ENCODE measurements at regions not wholly inside any gene's neighbourhood (a gene's known extent, or its start where the extent isn't known, plus 50 kb on each side); places are given as distances from the start of the nearest gene placed in this dataset.

- DNase-seq (ENCODE audit: low read depth): no peak
These were observed 65.0 kb upstream of the MEIS2 start for GRCh38 chr15:37165395-37165794.

DNA sequence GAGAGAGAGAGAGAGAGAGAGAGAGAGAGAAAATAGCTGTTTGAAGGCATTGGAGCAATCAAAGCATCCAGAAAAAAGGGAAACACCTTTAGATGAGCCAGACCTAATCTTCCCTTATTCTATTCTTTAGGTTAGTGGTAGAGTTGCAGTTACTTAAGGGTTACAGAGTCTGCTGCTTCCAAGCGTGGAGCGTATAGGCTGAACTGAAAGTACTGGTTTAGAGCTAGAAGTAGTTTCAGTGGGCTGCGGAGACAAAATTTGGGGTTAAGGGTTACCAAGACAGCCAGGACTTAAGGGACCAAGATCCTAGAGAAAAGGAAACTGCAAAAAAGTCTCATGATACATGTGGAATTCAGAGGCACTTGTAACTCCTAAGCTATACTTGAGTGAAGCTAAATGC is 66.1 kb upstream of the MEIS2 start:
- no peak for DNase-seq (ENCODE audit: low read depth)

DNA sequence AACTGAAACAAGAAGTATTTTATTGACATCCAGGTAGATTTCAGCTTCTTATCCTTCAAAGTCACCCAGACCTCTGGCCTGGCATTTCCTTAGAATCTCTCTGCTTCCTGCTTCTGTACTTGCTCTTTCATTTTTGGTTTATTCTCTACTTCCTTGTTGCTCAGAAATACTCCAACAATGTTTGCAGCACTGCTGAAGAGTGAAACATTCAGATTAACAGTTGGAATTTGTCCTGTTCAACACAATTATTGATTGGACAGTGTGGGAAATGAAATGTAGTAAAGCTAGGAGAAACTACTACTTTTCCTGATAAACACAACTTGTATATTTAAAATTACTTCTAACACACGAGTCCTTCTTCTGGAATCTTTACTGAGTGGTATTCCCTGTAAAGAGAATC is 81.0 kb upstream of the MEIS2 start:
- DNase-seq (ENCODE audit: low read depth): no peak

DNA sequence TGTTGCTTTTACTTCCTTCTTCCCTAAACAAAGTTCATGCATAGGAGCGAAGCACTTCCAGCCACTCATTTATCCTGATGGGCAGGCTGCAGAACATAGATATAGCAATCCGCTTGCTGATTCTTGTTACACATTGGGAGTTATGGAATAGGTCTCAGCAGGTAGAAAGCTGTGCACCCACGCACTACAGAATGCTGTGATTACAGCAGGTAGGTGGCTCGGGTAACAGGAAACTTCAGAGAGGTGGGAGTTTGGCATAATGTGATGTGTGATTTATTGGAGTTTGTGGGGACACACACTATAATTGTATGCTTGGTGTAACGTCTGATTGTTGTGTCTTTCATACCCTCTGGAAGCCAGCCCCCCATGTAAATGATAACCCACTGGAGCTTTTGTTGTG is 99.2 kb upstream of the MEIS2 start:
- no peak for DNase-seq (ENCODE audit: low read depth)

DNA sequence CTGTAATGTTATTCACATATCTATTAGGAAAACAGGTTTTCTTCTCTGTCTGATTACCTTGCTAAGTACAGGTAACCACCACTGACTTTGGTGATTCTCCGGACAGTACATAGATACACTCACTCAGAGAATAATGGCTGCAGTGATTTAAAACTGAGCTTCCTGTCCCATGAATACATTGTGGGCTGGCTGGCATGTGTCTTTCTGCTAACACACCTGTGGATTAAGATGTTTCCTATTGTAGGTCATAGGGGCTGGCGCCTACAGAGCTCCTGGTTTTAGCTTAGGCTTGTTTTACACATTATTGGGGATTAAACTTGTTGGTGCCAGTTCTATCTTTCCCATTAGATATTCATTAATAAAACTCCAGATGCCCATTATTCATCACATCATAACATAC is 102.7 kb upstream of the MEIS2 start:
- no peak for DNase-seq (ENCODE audit: low read depth)

GRCh38 chr15:37204692-37205091 is 104.3 kb upstream of the MEIS2 start:
- peak; percentile 10 for DNase-seq (ENCODE audit: low read depth)

DNA sequence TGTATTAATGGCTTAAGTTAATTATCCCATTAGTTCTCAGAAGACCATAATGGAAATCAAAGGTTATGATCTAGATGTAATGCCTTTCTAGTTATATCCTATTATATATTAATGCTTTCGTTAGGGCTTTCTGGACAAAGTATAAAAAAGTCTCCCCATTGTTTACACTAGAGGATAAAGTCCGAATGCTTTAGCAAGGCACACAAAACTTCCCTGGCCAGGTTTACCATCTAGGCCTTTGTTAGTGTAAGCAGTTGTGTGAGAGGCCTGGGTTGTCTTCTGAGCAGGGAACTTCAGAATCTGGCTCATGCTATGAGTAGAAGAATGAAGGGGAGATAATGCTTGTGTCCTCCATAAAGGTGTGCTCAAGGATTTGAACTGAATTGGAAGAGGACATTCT is 106.3 kb upstream of the MEIS2 start:
- no peak for DNase-seq (ENCODE audit: low read depth)

DNA sequence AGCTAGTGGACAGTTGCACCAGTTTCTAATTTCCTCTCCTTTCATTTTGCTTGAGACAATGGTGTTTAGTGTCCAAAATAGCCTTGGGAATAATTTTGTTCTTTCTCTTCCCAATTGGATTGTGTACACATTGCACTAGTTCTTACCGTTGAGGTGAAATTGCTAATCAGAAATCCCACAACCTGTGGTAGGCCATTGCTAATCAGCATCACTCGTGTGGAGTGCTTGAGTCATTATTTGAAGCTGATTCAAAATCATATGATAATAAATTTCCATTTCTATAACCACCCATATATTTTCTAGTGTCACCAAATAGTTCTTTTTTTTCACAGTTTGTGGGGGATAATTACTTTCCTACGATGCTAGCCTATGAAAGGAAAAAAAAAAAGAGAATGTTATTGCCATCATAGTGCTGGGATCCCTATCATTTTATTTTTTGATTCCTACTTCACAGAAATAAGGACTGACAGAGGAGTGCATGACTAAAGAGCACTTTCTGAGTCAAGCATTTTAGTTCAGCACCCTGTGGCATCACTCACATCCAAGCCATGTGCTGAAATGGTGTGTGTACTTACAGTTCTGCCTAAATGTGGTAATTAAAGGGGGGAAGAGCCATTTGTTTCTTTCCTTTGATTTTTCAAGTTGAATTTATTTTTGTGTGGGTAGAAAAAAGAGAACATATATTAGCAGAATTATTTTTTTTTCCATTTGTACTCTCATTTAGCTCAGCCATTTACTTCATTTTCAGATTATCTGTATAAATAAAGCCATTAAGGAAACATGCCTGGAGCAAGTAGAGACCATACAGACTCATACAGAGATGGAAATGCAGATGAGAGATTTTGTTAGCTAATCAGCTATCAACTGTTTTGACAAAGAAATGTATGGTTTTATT is 108.0 kb upstream of the MEIS2 start:
- no peak for DNase-seq (ENCODE audit: low read depth)

- no peak for DNase-seq (ENCODE audit: low read depth)
These were observed 108.7 kb upstream of the MEIS2 start for GRCh38 chr15:37209041-37209363.

GRCh38 chr15:37217567-37217966 is 117.2 kb upstream of the MEIS2 start:
- DNase-seq (ENCODE audit: low read depth): no peak

DNA sequence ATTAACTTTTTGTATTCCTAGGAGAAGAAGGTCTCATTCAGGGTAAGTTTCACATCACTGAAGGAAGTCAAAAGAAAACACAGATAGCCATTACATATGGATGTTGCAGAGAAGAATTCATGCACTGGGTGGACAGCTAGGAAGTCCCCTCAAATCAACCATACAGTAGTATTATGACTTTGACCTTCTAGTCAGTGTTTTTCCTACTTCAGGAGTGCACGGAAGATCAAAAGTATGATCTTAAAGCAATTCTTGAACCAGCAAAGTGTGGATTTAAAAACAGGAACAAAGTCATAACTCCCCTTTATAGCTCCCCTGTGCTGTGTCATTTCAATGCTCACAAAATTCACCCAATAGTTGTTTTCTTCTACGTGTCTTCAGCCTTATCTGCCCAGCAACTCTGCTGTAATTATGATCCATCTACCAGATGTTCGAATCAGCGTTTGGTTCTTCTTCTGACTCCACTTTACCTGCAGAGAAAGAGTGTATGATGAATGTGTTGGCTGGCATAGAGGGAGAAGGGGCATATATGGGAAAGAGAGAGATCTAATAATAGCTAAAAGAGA is 118.1 kb upstream of the MEIS2 start:
- no peak for DNase-seq (ENCODE audit: low read depth)

- DNase-seq (ENCODE audit: low read depth): no peak
These were observed 118.9 kb upstream of the MEIS2 start for GRCh38 chr15:37219211-37219701.

GRCh38 chr15:37220949-37221670 is 120.8 kb upstream of the MEIS2 start:
- no peak for DNase-seq (ENCODE audit: low read depth)

DNA sequence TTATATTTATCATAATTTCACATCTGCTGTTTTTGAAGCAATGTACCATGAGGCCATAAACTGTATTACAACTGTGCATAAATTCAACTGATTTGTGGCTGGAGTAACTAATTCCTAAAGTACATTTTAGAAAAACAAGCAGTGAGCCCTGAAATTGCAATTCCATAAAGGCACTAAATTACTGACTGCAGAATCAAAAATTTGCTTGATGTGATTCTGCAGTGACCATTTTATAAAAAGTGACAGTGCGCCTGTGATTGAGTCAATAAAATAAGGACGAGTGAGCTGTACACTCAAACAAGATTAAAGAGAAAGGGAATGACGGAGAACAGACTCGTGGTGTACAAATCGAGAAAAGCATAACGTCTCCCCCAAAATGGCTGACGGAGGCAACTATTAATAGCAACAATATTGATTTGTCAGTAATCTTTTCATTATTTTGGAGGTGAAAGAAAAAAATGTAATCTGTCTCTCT is 121.4 kb upstream of the MEIS2 start:
- DNase-seq (ENCODE audit: low read depth): no peak

DNA sequence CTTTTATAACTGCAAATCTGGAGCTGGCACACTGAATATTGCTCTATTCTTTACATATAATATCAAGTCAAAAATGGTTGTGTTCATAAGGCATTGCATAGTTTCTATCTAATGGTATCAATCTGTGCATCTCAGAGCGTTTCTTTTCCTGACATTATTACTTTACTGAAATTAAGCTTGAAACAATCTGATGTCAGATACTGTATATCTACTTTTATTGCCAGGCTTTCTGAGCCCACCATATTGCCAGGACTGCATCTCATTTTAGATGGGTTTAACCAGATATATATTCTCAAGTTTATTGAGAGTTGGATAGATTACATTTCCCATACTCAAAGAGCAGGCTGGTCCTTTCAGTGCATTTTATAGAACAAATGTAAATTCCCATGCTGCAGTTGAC is 122.7 kb upstream of the MEIS2 start:
- no peak for DNase-seq (ENCODE audit: low read depth)

DNA sequence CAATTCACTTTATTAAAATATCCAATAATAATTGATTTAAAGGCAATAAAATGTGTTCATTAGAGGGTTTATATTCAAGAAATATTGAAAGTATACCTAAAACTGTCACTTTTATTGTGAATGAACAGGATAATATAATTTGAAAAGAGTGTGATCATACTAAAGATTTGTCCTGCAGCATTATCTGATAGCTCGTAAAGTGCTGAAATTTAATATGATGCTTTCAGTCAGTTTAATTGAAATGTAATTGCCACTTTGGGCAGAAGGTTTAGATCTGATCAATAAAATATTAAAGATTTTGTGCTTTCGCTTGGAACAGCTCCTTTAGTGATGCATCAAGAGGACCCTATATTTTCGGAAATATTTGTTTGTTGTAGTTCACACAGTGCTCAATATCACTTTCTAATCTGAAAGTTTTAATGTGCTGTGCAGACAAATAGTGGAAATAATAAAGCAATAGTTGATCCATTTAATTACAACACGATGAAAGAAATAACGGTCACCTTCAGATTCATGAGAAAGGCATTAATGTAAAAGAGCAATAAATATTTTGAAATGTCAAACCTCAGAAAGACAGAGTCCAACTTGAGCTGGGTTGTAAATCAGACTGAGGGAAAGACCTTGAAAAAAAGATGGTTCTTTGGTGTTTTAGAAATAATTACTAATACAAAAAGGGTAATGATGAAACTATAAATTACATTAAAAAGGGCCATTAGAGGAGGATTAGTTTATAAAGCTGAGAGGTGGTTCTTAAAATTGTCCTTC is 129.7 kb upstream of the MEIS2 start:
- DNase-seq (ENCODE audit: low read depth): no peak

- no peak for DNase-seq (ENCODE audit: low read depth)
These were observed 145.0 kb upstream of the MEIS2 start for GRCh38 chr15:37245358-37245757.

DNA sequence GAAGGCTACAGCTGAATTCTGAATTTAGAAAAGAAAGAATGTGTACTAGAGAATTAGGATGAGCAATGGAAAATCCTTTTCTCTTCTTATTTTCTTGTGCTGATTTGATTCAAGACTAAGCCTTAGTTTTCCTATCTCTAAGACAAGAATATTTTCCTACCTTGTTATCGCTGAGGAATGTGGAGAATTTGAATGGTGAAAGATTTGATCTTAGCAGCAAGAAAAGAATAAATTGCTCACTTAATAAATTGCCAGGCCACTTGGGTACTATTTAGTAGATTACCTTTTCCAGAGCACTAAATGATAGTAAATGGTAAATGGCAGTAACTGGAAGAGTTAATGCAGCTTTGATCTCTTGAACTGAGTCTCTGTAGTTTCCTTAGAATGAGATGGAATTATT is 145.7 kb upstream of the MEIS2 start:
- no peak for DNase-seq (ENCODE audit: low read depth)

GRCh38 chr15:37246856-37247255 is 146.5 kb upstream of the MEIS2 start:
- DNase-seq (ENCODE audit: low read depth): no peak

DNA sequence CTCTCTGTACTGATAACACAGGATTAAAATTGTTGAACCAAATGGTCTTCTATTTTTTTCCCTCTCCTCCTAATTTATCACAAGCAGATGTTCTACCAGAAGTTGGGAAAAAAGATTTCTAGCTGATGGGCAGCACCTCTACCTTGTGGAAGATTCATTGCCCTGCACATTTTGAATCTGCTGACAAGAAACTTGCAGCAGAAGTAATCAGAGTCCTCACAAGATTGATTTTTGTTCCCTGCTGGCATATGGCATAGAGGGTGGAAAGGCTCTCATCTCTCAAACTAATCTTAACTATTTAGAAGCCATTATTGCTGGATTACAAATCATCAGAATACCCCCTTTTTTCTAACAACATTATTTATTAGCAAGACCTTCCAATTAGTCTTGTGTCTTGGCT is 148.9 kb upstream of the MEIS2 start:
- DNase-seq (ENCODE audit: low read depth): no peak

DNA sequence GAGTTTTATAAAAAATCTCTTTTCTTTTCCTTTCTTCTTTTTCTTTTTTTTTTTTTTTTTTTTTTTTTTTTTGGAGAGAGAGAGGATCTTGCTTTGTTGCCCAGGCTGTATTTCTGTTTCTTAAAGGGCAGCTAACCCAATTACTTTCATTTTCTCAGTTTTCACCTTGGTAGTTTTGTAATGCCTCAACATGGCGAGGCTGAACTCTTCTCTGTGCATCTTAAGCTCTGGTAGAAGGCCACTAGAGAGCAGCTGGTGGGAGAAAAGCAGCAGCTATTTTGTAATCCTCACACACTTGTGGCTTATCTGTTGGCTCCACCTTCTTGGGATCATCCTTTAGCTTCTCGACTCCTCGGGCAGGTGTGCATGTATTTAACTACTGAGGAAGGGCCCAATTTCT is 152.2 kb upstream of the MEIS2 start:
- DNase-seq (ENCODE audit: low read depth): peak; percentile 0

GRCh38 chr15:37253877-37254276 is 153.5 kb upstream of the MEIS2 start:
- DNase-seq (ENCODE audit: low read depth): peak; percentile 1
